Stimulated activated CD8-positive, alpha-beta memory T cell treated with anti-CD3 and anti-CD28 coated beads, Interleukin-15, amount 100 ng/mL, for 1 hour (primary cell): ENCODE measurements at regions not wholly inside any gene's neighbourhood (a gene's known extent, or its start where the extent isn't known, plus 50 kb on each side); places are given as distances from the start of the nearest gene placed in this dataset.
"Not testable (repeated sequence)": the region's sequence is repeated elsewhere in the genome, so short reads cannot be mapped to it uniquely, and the experiment has no call there.

Experiments used
- DNase-seq: peaks from one replicate; pipeline ENCODE4 v3.0.0-alpha.2; 2020; ENCODE audit warnings: low read depth

DNA sequence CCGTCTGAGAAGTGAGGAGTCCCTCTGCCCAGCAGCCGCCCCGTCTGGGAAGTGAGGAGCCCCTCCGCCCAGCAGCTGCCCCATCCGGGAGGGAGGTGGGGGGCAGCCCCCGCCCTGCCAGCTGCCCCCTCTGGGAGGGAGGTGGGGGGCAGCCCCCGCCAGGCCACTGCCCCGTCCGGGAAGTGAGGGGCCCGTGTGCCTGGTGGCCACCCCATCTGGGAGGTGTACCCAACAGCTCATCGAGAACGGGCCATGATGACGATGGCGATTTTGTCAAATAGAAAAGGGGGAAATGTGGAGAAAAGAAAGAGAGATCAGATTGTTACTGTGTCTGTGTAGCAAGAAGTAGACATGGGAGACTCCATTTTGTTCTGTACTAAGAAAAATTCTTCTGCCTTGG, 208.8 kb downstream of the KDM5D start:
- DNase-seq, result not testable (repeated sequence)

DNA sequence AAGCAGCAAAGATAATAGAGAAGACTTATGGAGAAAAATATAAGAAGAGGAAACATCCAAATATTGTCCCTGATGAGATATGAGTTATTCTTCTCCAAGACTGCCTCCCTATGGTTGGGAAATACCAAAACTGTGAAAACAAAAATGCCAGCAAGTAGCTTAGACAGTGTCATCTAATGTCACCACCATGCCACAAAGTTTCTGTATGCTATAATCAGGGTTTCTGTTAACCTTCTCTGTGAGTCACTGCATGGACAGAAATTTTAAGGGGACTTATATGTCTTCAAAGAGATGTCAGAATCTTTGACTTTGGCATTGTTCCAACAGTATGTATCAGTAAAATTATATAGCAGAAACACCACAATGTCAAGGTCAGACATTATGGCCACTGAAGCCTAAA, 222.6 kb downstream of the KDM5D start:
- no peak for DNase-seq

DNA sequence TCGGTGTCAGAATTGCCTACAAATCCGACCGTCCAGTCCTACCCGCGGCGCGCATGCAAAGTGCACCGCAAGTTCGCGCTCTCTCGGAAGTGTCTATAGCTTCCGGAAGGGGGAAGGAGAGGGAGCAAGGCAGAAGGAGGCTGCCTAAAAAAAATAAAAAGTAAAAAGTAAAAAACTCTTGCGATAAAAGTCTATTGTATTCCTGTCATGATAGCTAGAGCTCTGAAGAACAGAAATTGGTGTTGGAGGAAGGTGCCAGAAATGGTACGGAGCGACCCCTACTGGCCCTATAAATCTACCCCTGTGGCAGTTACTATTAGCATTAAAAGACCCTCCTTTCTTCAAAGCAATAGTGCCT, 241.5 kb downstream of the KDM5D start:
- no peak for DNase-seq

DNA sequence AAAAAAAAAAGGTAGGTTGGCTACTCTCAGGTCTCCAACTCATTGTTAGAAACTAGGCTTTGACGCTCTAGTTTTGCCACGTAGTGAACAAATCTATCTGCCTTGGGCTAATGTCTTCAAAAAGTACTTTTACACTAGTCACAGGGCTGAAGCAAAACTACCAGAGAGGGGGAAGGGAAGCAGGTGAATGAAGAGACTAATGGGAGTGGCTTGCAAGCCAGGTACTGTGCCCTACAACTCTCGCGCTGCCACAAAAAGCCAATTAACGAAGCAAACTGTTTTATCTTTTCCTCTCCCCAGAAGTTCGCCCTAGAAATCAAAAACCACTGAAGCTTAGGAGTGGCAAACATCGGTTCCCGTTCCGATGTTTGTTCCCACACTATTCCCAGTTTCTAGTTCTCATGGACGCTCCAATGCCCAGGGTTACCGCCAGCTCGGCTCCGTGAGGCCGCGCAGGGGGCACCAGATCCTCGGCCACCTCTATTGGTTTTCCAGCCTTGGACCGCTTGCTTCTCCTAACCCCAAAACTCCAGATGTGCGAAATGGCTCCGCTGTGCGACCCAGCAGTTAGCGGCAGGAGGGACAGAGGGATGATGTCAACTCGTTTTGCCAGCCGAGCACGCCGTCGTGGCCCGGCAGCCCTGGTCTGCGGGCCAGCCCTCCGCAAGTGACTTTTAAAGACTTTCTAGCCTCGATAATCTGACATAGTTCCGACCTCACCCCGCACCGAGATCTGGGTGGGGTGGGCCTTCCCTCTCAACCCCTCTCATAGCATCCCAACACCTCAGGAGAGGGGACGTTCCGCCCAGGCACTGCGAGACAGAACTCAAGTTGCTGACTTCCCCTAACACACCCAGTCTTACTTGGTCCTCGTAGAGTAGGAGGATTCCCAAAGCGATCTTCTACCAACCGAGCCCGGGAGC, 242.1 kb downstream of the KDM5D start:
- no peak for DNase-seq

DNA sequence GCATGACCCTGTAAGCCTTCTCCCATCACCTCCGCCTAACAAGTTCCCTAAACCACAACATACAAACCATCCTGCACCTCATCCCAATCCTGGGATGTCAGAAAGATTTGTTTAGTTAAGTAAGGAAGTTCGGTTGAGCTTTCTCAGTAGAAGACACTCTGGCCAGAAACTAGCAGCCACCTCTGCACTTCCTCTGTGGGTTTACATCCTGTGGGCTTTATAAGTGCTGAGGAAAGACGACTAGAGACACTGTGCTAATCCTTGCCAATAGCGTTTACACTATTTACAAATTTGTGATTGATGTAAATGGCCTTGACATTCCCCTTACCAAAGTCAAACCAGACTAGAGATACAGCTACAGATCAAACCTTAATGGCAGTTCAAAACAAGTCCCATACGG, 246.0 kb downstream of the KDM5D start:
- DNase-seq, result peak; percentile 0

GRCh38 chrY:19487494-19487893, 257.0 kb downstream of the KDM5D start:
- no peak for DNase-seq

DNA sequence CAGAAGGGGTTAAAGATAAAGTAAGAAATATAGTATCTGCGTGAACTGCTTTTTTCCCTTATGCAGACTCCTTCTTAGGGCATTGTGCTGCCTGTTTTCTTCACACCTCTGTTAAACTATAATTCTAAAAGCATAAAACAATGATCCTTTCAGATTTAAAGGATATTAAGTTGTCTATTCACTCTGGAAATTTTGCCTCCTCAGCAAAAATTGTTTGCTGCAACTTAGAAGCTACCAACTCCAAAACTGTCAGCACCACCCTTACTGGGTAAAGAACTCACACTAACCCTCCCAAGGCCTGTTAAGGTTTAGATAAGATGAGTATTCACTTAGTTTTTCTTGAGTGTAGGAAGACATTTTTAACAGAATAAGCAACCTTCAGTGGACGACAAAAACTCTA, 259.5 kb downstream of the KDM5D start:
- DNase-seq, result no peak

- DNase-seq, result no peak
Observed at GRCh38 chrY:19479141-19479540, 265.4 kb downstream of the KDM5D start.

GRCh38 chrY:19477959-19478358, 266.6 kb downstream of the KDM5D start:
- DNase-seq, result no peak

GRCh38 chrY:19465809-19466208, 278.7 kb downstream of the KDM5D start:
- no peak for DNase-seq

- no peak for DNase-seq
Observed at GRCh38 chrY:19456855-19457448, 287.6 kb downstream of the KDM5D start.

DNA sequence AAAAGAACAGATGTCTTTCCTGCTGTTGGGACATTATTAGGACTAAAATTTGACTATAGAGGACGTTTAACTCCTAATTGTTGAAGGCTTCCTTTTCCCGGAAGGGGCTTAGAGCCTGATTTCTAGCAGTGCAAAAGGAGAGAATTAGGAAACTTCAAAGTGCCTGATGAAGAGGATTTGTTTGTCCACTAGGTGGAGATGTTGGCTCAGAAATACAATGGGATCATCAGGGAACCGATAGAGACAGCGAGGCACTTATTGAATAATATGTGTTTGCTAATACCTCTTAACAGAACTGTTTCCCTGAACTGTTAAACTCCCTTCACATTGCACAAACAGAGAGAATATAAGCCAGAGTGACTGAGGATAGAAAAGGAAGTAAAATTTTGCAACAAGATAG, 311.5 kb downstream of the KDM5D start:
- no peak for DNase-seq

GRCh38 chrY:19427736-19428518, 316.6 kb downstream of the KDM5D start:
- DNase-seq, result no peak

DNA sequence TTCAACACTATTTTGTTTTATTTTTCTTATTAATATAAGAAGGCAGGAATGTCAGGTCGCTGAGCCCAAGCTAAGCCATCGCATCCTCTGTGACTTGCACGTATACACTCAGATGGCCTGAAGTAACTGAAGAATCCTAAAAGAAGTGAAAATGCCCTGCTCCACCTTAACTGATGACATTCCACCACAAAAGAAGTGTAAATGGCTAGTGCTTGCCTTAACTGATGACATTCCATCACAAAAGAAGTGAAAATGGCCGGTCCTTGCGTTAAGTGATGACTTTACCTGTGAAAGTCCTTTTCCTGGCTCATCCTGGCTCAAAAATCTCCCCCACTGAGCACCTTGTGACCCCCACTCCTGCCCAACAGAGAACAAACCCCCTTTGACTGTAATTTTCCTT, 317.3 kb downstream of the KDM5D start:
- DNase-seq, result not testable (repeated sequence)

DNA sequence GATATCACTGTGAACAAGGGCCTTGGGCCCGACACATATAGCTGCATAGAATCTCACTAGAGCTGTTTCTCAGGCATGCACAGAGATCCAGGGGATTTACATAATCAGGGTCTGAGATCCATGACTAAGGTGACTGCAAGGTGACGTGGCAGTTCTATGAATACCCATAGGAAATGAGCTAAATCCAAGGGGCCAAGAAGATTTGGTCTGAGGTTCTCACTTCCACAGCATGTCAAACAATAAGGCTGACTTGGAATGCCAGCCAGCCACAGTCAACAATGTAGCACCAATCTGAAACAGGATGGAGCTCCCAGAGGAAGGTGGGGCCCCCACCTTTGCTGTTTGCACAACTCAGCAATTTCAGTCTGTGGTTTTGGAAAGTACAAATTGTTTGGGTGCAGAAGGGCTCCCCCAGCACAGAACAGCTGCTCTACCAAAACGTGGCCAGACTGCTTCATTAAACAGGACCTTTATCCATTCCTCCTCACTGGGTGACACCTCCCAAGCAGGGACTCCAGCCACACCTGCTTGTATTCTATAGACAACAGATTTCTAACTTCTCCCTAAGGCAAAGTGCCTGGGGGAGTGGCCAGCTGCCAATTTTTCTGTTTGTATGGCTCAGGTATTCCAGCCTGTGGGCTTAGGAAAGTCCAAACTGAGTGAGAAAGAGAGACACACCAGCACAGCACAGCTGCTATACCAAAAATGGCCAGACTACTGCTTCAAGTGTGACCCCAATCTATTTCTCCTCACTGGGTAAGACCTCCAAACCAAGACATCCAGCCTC, 333.4 kb downstream of the KDM5D start:
- DNase-seq, result no peak

DNA sequence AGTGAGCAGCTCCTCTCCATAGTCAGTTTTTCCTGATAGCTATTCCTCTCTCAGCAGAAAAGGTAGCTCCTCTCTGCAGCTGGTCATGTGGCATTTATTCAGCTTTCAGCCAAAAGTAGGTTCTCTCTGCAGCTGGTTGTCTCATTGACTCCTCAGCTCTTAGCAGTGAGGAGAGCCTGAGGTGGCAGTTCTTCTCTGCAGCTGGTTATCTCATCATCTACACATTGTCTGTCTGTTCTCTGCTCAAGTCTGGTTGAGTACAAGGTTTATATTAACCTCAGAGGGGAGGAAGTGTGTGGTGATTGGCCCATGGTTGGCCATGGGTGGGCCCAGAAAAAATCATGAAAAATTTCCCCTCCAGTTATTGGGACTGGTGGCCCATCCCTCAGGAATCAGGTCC, 338.3 kb downstream of the KDM5D start:
- DNase-seq, result no peak

- no peak for DNase-seq
Observed at GRCh38 chrY:19405598-19405997, 338.9 kb downstream of the KDM5D start.

DNA sequence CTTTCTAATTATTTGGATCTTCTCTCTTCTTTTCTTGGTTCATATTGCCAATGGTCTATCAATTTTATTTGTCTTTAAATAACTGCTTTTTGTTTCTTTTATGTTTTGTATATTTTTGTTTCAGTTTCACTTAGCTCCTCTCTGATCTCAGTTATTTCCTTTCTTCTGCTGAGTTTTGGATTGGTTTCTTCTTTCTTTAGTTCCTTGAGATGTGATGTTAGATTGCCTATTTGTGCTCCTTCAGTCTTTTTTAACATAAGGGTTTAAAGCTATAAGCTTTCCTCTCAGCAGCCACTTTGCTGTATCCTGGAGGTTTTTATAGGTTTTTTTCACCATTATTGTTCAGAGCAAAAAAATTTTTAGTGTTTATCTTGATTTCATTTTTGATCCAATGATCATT, 351.6 kb downstream of the KDM5D start:
- no peak for DNase-seq

GRCh38 chrY:19391922-19392321, 352.6 kb downstream of the KDM5D start:
- DNase-seq, result no peak

GRCh38 chrY:19365321-19365720, 379.2 kb downstream of the KDM5D start:
- DNase-seq, result no peak

DNA sequence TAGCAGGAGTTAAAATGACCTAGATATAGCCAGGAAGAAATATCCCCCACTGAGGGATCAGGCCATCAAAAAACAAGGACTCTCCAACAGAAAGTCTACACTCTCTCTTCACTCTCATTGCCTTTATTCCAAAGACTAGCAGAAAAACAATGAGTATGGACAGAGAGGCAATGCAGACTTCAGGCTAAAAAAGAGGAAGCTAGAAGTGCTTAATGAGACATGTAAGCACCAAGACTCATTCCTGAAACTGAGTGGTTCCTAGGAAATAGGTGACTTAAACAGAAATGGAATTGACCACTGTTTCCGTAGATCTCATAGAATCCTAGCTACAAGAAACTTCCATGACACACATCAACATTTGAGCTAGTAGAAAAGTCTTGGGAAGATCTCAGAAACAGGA, 387.3 kb downstream of the KDM5D start:
- DNase-seq, result no peak

DNA sequence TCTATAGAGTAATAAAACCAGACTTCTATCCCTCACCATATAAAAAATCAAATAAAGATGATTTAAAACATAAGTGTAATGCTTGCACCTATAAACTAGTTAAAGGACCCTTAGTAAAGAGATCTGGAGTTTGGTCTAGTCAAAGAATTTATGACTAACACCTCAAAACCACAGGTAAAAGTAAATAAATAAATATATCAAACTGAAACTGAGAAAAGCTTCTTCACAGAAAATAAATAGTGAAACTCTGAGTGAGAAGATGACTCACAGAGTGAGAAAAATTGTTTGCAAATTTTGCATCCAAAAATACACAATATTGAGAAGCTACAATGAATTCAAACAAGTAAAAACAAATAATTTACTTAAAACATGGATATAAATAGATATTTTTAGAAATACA, 387.8 kb downstream of the KDM5D start:
- DNase-seq, result no peak
